Aorta (tissue), 5 donors: ENCODE measurements at regions not wholly inside any gene's neighbourhood (a gene's known extent, or its start where the extent isn't known, plus 50 kb on each side); places are given as distances from the start of the nearest gene placed in this dataset.

Source experiments
- ATAC-seq: fragments of 200-7000 bp; cut with Tn5 transposase; one replicate; pipeline ENCODE4 v1.9.1; 2022; ENCODE audit warnings: moderate library complexity; ENCODE audit not compliant: low FRiP score
- DNase-seq, 2 donors: peaks; one replicate each; pipeline ENCODE4 v3.0.0-alpha.2; 2020
- H3K27ac ChIP-seq, 2 donors: one replicate each; pipeline ENCODE4 v1.5.1; 2013; ENCODE audit warnings: low read length in 2 of 2, mild to moderate bottlenecking in 2 of 2, moderate library complexity in 2 of 2, control low read depth in 1 of 2, inconsistent platforms in 1 of 2, low read depth in 1 of 2
- H3K27me3 ChIP-seq, 2 donors: one replicate each; pipeline ENCODE4 v1.6.1; 2013; ENCODE audit warnings: control low read depth in 1 of 2, low read length in 1 of 2, mild to moderate bottlenecking in 1 of 2, moderate library complexity in 1 of 2; ENCODE audit not compliant: insufficient read depth in 2 of 2, control insufficient read depth in 1 of 2
- H3K36me3 ChIP-seq, 2 donors: one replicate each; pipeline ENCODE4 v1.6.1; 2013; ENCODE audit warnings: control low read depth in 1 of 2, low read length in 1 of 2, mild to moderate bottlenecking in 1 of 2; ENCODE audit not compliant: insufficient read depth in 2 of 2, control insufficient read depth in 1 of 2
- H3K4me1 ChIP-seq, 2 donors: one replicate each; pipeline ENCODE4 v1.6.1; 2013; ENCODE audit warnings: low read length in 2 of 2, control low read depth in 1 of 2, mild to moderate bottlenecking in 1 of 2, moderate library complexity in 1 of 2; ENCODE audit not compliant: insufficient read depth in 2 of 2, control insufficient read depth in 1 of 2
- H3K4me3 ChIP-seq, 2 donors: one replicate each; pipeline ENCODE4 v1.5.1; 2013; ENCODE audit warnings: low read length in 2 of 2, control low read depth in 1 of 2, mild to moderate bottlenecking in 1 of 2
- H3K9me3 ChIP-seq: one replicate; pipeline ENCODE4 v1.6.1; 2013; ENCODE audit warnings: mild to moderate bottlenecking, low read length; ENCODE audit not compliant: control insufficient read depth
- WGBS, 2 donors: extraction: QIAGEN DNeasy Blood & Tissue Kit; methylation state at CpG; one replicate each; pipeline ENCODE4 v1.1.7; 2013; 5-methylcytosine and 5-hydroxymethylcytosine counted together
- intact Hi-C, 2 donors: fragments of 100-400 bp; cut with DNase I; formaldehyde crosslinking; loops; one replicate each; pipeline versions ENCODE4 v1.14.2 to v1.15.0; 2022
- donor health status: healthy with polysubstance abuse.
- donor health status: Bipolar disorder and iron deficiency.
- donor health status: DM: no; HTN: no; CAD: no.
- donor health status: DM: no; HTN: no; CAD: no.
- donor health status: DM: yes; HTN: yes; CAD: no.

- ATAC-seq (no peak), DNase-seq (no peak)
- 89 to 94% methylated on average over 8 of the region's 8 CpGs for WGBS, 2 donors
- no peak overlapping the region for H3K27ac ChIP-seq
- H3K4me3 ChIP-seq = no peak overlapping the region
- intact Hi-C loops = no loop called here
- H3K9me3 ChIP-seq = no peaks in the 10 kb centered on the region
- H3K4me1 ChIP-seq = no peaks in the 10 kb centered on the region
- H3K36me3 ChIP-seq = no peaks in the 10 kb centered on the region
- H3K27me3 ChIP-seq = no peaks in the 10 kb centered on the region
Measured at GRCh38 chr10:22478555-22479334, 133.4 kb downstream of the SPAG6 start.

- H3K4me3 ChIP-seq = no peak overlapping the region
- intact Hi-C loops = no loop called here
- 77 to 78% methylated on average over 4 of the region's 4 CpGs for WGBS, 2 donors
- H3K9me3 ChIP-seq = no peaks in the 10 kb centered on the region
- H3K27ac ChIP-seq = no peak overlapping the region
- DNase-seq = no peak
- ATAC-seq = no peak
- no peaks in the 10 kb centered on the region for H3K36me3 ChIP-seq
- no peaks in the 10 kb centered on the region for H3K27me3 ChIP-seq
- no peaks in the 10 kb centered on the region for H3K4me1 ChIP-seq
Measured at GRCh38 chr10:22479419-22479818, 134.1 kb downstream of the SPAG6 start.

GRCh38 chr10:22481106-22481505 lies 135.8 kb downstream of the SPAG6 start:
- ATAC-seq (no peak), DNase-seq (no peak)
- 94 to 96% methylated on average over 6 of the region's 6 CpGs for WGBS, 2 donors
- Histone ChIP-seq H3K4me1 (no peaks in the 10 kb centered on the region), H3K27ac (no peak overlapping the region), H3K4me3 (no peak overlapping the region), H3K36me3 (no peaks in the 10 kb centered on the region), H3K27me3 (no peaks in the 10 kb centered on the region), H3K9me3 (no peaks in the 10 kb centered on the region)
- intact Hi-C loops = no loop called here

GRCh38 chr10:22481687-22482539 lies 136.6 kb downstream of the SPAG6 start:
- no peak overlapping the region for H3K27ac ChIP-seq
- H3K36me3 ChIP-seq = no peaks in the 10 kb centered on the region
- no peaks in the 10 kb centered on the region for H3K4me1 ChIP-seq
- intact Hi-C loops = no loop called here
- DNase-seq (no peak), ATAC-seq (no peak)
- H3K4me3 ChIP-seq = no peak overlapping the region
- H3K27me3 ChIP-seq = no peaks in the 10 kb centered on the region
- H3K9me3 ChIP-seq = no peaks in the 10 kb centered on the region
- 65 to 66% methylated on average over 5 of the region's 5 CpGs for WGBS, 2 donors

- Histone ChIP-seq H3K27me3 (no peaks in the 10 kb centered on the region), H3K4me3 (no peak overlapping the region), H3K4me1 (no peaks in the 10 kb centered on the region), H3K36me3 (no peaks in the 10 kb centered on the region), H3K9me3 (no peaks in the 10 kb centered on the region), H3K27ac (no peak overlapping the region)
- WGBS, 2 donors = 90 to 91% methylated on average over 1 of the region's 1 CpG
- intact Hi-C loops = no loop called here
- ATAC-seq = no peak
- DNase-seq = no peak
Measured at GRCh38 chr10:22483132-22483531, 137.8 kb downstream of the SPAG6 start.
